SK-N-SH (cell line): ENCODE measurements at regions not wholly inside any gene's neighbourhood (a gene's known extent, or its start where the extent isn't known, plus 50 kb on each side); places are given as distances from the start of the nearest gene placed in this dataset.

Source experiments
- CTCF ChIP-seq: fragments of 200-600 bp; sonication (generic); IDR thresholded peaks from 2 replicates; pipeline ENCODE4 v1.6.1; 2017; ENCODE audit warnings: antibody characterized with exemption, mild to moderate bottlenecking, moderate library complexity
- EP300 ChIP-seq, 2 experiments: IDR thresholded peaks; 2 replicates each; pipeline versions ENCODE4 v1.4.0 to v1.6.1; 2012; ENCODE audit warnings: borderline replicate concordance in 1 of 2, low read depth in 1 of 2, low read length in 1 of 2
- GABPA ChIP-seq: IDR thresholded peaks from 2 replicates; pipeline ENCODE4 v1.4.0; 2012; ENCODE audit warnings: low read depth, mild to moderate bottlenecking
- MAX ChIP-seq: IDR thresholded peaks from 2 replicates; pipeline ENCODE4 v1.4.0; 2012; ENCODE audit warnings: low read depth
- MXI1 ChIP-seq: IDR thresholded peaks from 2 replicates; pipeline ENCODE4 v1.6.1; 2012; ENCODE audit warnings: mild to moderate bottlenecking, low read depth, low read length, improper control_type of control experiment
- REST ChIP-seq: IDR thresholded peaks from 2 replicates; pipeline ENCODE4 v1.6.1; 2012; ENCODE audit warnings: mild to moderate bottlenecking, low read depth, low read length, moderate library complexity
- RFX5 ChIP-seq: IDR thresholded peaks from 2 replicates; pipeline ENCODE4 v1.6.1; 2012; ENCODE audit warnings: mild to moderate bottlenecking, improper control_type of control experiment, low read length
- RXRA ChIP-seq: IDR thresholded peaks from 2 replicates; pipeline ENCODE4 v1.4.0; 2012; ENCODE audit warnings: low read depth, mild to moderate bottlenecking, borderline replicate concordance
- SIN3A ChIP-seq: IDR thresholded peaks from 2 replicates; pipeline ENCODE4 v1.6.1; 2012; ENCODE audit warnings: low read depth, mild to moderate bottlenecking, low read length, moderate library complexity, borderline replicate concordance
- TAF1 ChIP-seq: IDR thresholded peaks from 2 replicates; pipeline ENCODE4 v1.6.1; 2012; ENCODE audit warnings: low read depth, mild to moderate bottlenecking, low read length, moderate library complexity, borderline replicate concordance
- TEAD4 ChIP-seq: IDR thresholded peaks from 2 replicates; pipeline ENCODE4 v1.4.0; 2012; ENCODE audit warnings: mild to moderate bottlenecking, borderline replicate concordance; ENCODE audit not compliant: insufficient read depth
- YY1 ChIP-seq: IDR thresholded peaks from 2 replicates; pipeline ENCODE4 v1.4.0; 2012; ENCODE audit warnings: low read depth, mild to moderate bottlenecking
- ZBTB33 ChIP-seq: IDR thresholded peaks from 2 replicates; pipeline ENCODE4 v1.4.0; 2012; ENCODE audit warnings: low read depth, borderline replicate concordance

- TF ChIP-seq TAF1 (no peak), CTCF (no peak), YY1 (no peak), RFX5 (no peak), MXI1 (no peak), EP300 (IDR thresholded peaks at IDR 0.05; ENCODE audit: borderline replicate concordance in 1 of 2, low read depth in 1 of 2, low read length in 1 of 2) (no peak), MAX (no peak), ZBTB33 (no peak), TEAD4 (no peak), RXRA (no peak), REST (no peak), SIN3A (no peak), GABPA (no peak)
These were observed 318.7 kb upstream of the CHRM2 start for GRCh38 chr7:136549756-136550155.
